Caco-2 (cell line): ENCODE measurements at regions not wholly inside any gene's neighbourhood (a gene's known extent, or its start where the extent isn't known, plus 50 kb on each side); places are given as distances from the start of the nearest gene placed in this dataset.

ENCODE experiments used
- BruUV-seq: library from RNA; stranded (reverse); fragments of 400-500 nt; replicated peaks from 2 replicates; lab custom pipeline; 2021; lab: Mats Ljungman, UMichigan
- CTCF ChIA-PET: fragments of 300-600 bp; sonication (Branson Sonifier 250); formaldehyde crosslinking; loops from one replicate; lab custom pipeline; 2022; ENCODE audit warnings: antibody characterized with exemption; lab: Charles Lee
- POLR2A ChIA-PET: fragments of 300-600 bp; sonication (Branson Sonifier 250); formaldehyde crosslinking; loops from one replicate; lab custom pipeline; 2022; ENCODE audit warnings: antibody characterized with exemption; lab: Charles Lee
- DNase-seq, 2 experiments: peaks; one replicate each; pipeline versions ENCODE4 v3.0.0 to v3.0.0-alpha.2; 2020 to 2022
- H3K27me3 ChIP-seq: replicated peaks from 2 replicates; pipeline ENCODE4 v1.6.0; 2011; ENCODE audit warnings: low read length; ENCODE audit not compliant: control insufficient read depth, insufficient read depth
- H3K36me3 ChIP-seq: 2 replicates; pipeline ENCODE4 v1.5.1; 2011; ENCODE audit warnings: low read length; ENCODE audit not compliant: control insufficient read depth, insufficient read depth
- H3K4me1 ChIP-seq: fragments of 250-450 bp; sonication (Bioruptor Pico); 2 replicates; pipeline ENCODE4 v1.5.1; 2020; ENCODE audit warnings: mild to moderate bottlenecking
- H3K4me3 ChIP-seq: 2 replicates; pipeline ENCODE4 v1.5.1; 2011; ENCODE audit warnings: low read depth, mild to moderate bottlenecking, control low read depth, low read length
- H3K9me3 ChIP-seq: fragments of 250-450 bp; sonication (Bioruptor Pico); 2 replicates; pipeline ENCODE4 v1.5.1; 2020; ENCODE audit warnings: mild to moderate bottlenecking, moderate library complexity
- H3K27ac Mint-ChIP-seq: one replicate; pipeline ENCODE4 v1.8.0; 2022; ENCODE audit warnings: mixed read lengths; ENCODE audit not compliant: unreplicated experiment
- H3K27me3 Mint-ChIP-seq: one replicate; pipeline ENCODE4 v1.8.0; 2022; ENCODE audit warnings: mixed read lengths; ENCODE audit not compliant: insufficient read depth, unreplicated experiment
- H3K36me3 Mint-ChIP-seq: one replicate; pipeline ENCODE4 v1.8.0; 2022; ENCODE audit warnings: mild to moderate bottlenecking, mixed read lengths; ENCODE audit not compliant: insufficient read depth, unreplicated experiment
- H3K4me1 Mint-ChIP-seq: one replicate; pipeline ENCODE4 v1.8.0; 2022; ENCODE audit warnings: low read depth, mixed read lengths; ENCODE audit not compliant: unreplicated experiment
- H3K4me3 Mint-ChIP-seq: one replicate; pipeline ENCODE4 v1.8.0; 2022; ENCODE audit warnings: mild to moderate bottlenecking, moderate library complexity, mixed read lengths; ENCODE audit not compliant: unreplicated experiment
- H3K9me3 Mint-ChIP-seq: one replicate; pipeline ENCODE4 v1.8.0; 2022; ENCODE audit warnings: mixed read lengths; ENCODE audit not compliant: unreplicated experiment
- CTCF ChIP-seq, 2 experiments: fragments of 200-600 bp in 1 of 2; IDR thresholded peaks; 1 replicate in 1 of 2; 2 replicates in 1 of 2; pipeline versions ENCODE4 v1.5.1 to v1.8.0; 2011 to 2022; ENCODE audit warnings: antibody characterized with exemption in 1 of 2, control low read depth in 1 of 2, inconsistent platforms in 1 of 2, low read depth in 1 of 2, low read length in 1 of 2, mild to moderate bottlenecking in 1 of 2, moderate library complexity in 1 of 2; ENCODE audit not compliant: insufficient read depth in 1 of 2, severe bottlenecking in 1 of 2, unreplicated experiment in 1 of 2
- intact Hi-C: fragments of 100-400 bp; cut with micrococcal nuclease; formaldehyde crosslinking; loops from one replicate; pipeline ENCODE4 v1.10.0; 2022; ENCODE audit not compliant: unreplicated experiment

DNA sequence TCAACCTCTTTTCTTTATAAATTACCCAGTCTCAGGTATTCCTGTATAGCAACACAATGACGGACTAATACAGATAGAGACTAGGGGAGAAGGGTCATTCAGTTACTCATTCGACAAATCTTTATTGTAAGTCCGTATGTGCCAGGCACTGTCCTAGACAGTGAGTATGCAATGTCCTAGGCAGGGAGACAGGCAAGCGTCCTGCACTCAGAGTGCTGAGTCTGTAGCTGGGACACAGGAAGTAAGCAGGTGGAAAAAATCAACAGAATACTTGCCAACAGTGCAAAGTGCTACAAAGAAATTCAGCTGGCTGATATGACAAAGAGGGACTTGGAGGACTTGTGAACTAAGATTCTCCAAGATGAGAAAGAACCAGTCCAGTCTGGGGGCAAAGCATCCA lies 92.2 kb upstream of the ZBTB40 start:
- Mint-ChIP-seq H3K9me3 (no peaks in the 10 kb centered on the region), H3K27me3 (peaks cover 6% of the 10 kb centered on the region), H3K4me1 (no peaks in the 10 kb centered on the region), H3K4me3 (no peak overlapping the region), H3K36me3 (no peaks in the 10 kb centered on the region), H3K27ac (no peak overlapping the region)
- BruUV-seq: no TSS peak
- no peak overlapping the region for H3K4me3 ChIP-seq
- no peak for TF ChIP-seq CTCF (IDR thresholded peaks at IDR 0.05; ENCODE audit: insufficient read depth in 1 of 2, low read depth in 1 of 2, low read length in 1 of 2, severe bottlenecking in 1 of 2, unreplicated experiment in 1 of 2)
- no peaks in the 10 kb centered on the region for H3K4me1 ChIP-seq
- H3K36me3 ChIP-seq: no peaks in the 10 kb centered on the region
- no peak for DNase-seq
- POLR2A ChIA-PET: no interaction called here
- intact Hi-C loops: no loop called here
- H3K27me3 ChIP-seq: no peaks in the 10 kb centered on the region
- CTCF ChIA-PET: no interaction called here
- no peaks in the 10 kb centered on the region for H3K9me3 ChIP-seq

GRCh38 chr1:22362626-22363402 lies 88.8 kb upstream of the ZBTB40 start:
- no peak overlapping the region for H3K4me3 ChIP-seq
- no peak overlapping the region for H3K27ac Mint-ChIP-seq
- H3K4me1 ChIP-seq: no peaks in the 10 kb centered on the region
- no TSS peak for BruUV-seq
- H3K36me3 ChIP-seq: no peaks in the 10 kb centered on the region
- intact Hi-C loops: no loop called here
- ChIA-PET CTCF (no interaction called here), POLR2A (interaction anchor here (0.6 kb wide), 1 partner anchor 11 kb away, joined by 4 read pairs; no protein-coding TSS in a partner anchor)
- H3K4me3 Mint-ChIP-seq: no peak overlapping the region
- no peaks in the 10 kb centered on the region for H3K9me3 Mint-ChIP-seq
- H3K4me1 Mint-ChIP-seq: no peaks in the 10 kb centered on the region
- H3K9me3 ChIP-seq: no peaks in the 10 kb centered on the region
- peaks cover 8% of the 10 kb centered on the region for H3K27me3 Mint-ChIP-seq
- TF ChIP-seq CTCF (IDR thresholded peaks at IDR 0.05; ENCODE audit: insufficient read depth in 1 of 2, low read depth in 1 of 2, low read length in 1 of 2, severe bottlenecking in 1 of 2, unreplicated experiment in 1 of 2): no peak
- H3K36me3 Mint-ChIP-seq: no peaks in the 10 kb centered on the region
- no peaks in the 10 kb centered on the region for H3K27me3 ChIP-seq
- DNase-seq: no peak

DNA sequence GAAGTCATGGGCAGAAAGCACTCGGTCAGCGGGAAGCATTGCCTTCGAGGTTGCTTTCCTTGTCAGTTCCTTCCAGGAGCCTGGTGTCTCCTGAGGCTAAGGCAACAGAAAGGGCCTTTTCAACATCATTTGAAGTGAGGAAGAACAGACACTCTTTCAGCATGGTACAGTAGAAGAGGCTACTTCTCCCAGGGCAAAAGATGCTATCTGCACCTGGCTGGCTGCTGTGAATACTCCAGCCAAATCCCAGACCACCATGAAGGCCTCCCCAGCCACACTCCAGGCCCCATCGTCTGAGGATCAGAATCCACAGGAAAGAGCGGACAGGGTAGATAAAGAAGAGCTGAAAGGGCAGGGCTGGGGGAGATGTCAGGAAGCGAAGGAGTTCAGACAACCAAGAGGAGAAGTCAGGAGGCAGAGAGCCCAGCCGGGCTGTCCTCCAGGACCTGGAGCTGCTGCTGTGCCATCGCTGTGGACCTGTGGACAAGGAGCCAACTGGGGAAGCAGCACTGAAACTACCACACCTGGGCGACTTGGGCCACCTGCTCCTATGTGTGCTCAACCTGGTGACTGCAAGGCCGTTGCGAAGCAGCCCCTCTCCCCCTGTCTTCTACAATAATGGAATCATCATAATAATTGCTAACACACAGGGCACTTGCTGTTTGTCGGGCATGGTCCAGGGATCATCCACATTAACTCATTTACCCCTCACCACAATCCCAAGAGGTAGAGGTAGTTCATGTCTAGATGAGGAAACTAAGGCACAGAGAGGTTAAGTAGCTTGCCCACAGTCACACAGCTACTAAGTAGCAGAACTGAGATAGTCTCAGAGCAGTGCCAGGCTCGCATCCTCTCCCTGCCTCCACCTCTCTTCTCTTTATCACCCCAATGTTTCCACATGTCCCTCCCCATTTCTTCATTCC lies 88.0 kb upstream of the ZBTB40 start:
- no peaks in the 10 kb centered on the region for H3K36me3 ChIP-seq
- no peak overlapping the region for H3K4me3 ChIP-seq
- H3K4me1 Mint-ChIP-seq: no peaks in the 10 kb centered on the region
- intact Hi-C loops: no loop called here
- H3K27me3 ChIP-seq: no peaks in the 10 kb centered on the region
- H3K9me3 ChIP-seq: no peaks in the 10 kb centered on the region
- H3K4me3 Mint-ChIP-seq: no peak overlapping the region
- POLR2A ChIA-PET: no interaction called here
- H3K27ac Mint-ChIP-seq: no peak overlapping the region
- DNase-seq: no peak
- no peaks in the 10 kb centered on the region for H3K4me1 ChIP-seq
- peaks cover 14% of the 10 kb centered on the region for H3K27me3 Mint-ChIP-seq
- H3K9me3 Mint-ChIP-seq: no peaks in the 10 kb centered on the region
- no TSS peak for BruUV-seq
- TF ChIP-seq CTCF (IDR thresholded peaks at IDR 0.05; ENCODE audit: insufficient read depth in 1 of 2, low read depth in 1 of 2, low read length in 1 of 2, severe bottlenecking in 1 of 2, unreplicated experiment in 1 of 2): no peak
- CTCF ChIA-PET: no interaction called here
- no peaks in the 10 kb centered on the region for H3K36me3 Mint-ChIP-seq
